ENCODE measurements at regions not wholly inside any gene's neighbourhood (a gene's known extent, or its start where the extent isn't known, plus 50 kb on each side); places are given as distances from the start of the nearest gene placed in this dataset.

DNA sequence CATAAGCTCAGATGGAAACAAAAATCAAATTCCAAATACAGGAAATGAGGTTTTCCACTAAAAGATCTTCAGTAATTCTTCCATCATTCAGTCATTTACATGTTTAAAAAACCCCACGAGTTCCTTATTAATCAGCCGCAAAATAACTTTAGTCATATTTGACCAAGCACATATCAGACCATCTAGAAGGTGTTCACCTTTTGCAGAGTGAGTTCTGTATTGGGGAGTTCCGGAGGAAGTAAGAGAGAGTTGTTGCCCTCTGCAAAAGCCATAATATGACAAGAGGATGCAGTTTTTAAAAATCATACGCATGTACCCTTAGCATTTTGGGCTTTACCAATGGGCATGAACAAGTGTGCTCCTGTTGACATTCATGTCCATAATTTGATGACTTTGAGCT is 61.6 kb downstream of the CCR1 start:
- Mint-ChIP-seq H3K36me3 (no peaks in the 10 kb centered on the region), H3K27ac (peak overlapping the region in 3 of 7 donors; percentile 6 to 20 (median 13)), H3K4me3 (peak overlapping the region in 3 of 8 donors; percentile 6 to 67 (median 47)), H3K4me1 (peaks cover 5 to 21% (median 9%) of the 10 kb centered on the region in 4 donors), H3K9me3 (peaks cover 0 to 2% (median 0%) of the 10 kb centered on the region in 8 donors), H3K27me3 (no peaks in the 10 kb centered on the region)
- H3K4me1 ChIP-seq (ENCODE audit: insufficient read depth, low read length): peaks cover 15% of the 10 kb centered on the region
- intact Hi-C loops (cut with micrococcal nuclease): no loop called here
- no peak overlapping the region for H3K27ac ChIP-seq (ENCODE audit: low read depth, low read length)
- no peaks in the 10 kb centered on the region for H3K36me3 ChIP-seq (ENCODE audit: insufficient read depth, low read length)
- no peak for DNase-seq
- no peaks in the 10 kb centered on the region for H3K9me3 ChIP-seq (ENCODE audit: control insufficient read depth in 1 of 2, low read length in 2 of 2)
- H3K27me3 ChIP-seq (ENCODE audit: insufficient read depth, low read length): no peaks in the 10 kb centered on the region
- ChIA-PET CTCF (ENCODE audit: partially characterized antibody) (interaction anchor here (1.3 kb wide), 1 partner anchor 222 kb away, joined by 3 read pairs; no protein-coding TSS in a partner anchor), POLR2A (ENCODE audit: partially characterized antibody) (no interaction called here)
- H3K4me3 ChIP-seq (ENCODE audit: low read length in 2 of 2): no peak overlapping the region

DNA sequence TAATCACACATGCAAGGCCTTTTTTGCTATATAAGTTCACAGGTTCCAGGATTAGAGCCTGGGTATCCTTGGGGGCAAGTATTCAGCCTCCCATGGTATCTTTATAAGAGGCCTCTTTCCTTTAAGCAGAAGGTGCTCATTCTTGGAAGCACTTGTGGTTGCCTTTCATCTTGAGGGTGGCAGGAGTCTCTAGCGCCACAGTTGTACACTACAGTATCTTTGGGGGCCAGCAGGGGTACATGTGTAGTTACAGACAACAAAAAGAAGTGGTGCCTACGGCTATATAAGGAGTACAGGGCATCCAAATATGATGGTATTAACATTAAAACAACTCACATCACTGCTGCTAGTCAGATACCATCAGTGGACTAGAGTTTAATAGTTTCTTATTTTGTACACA is 62.1 kb downstream of the CCR1 start:
- ChIA-PET POLR2A (ENCODE audit: partially characterized antibody) (no interaction called here), CTCF (ENCODE audit: partially characterized antibody) (interaction anchor here (1.3 kb wide), 1 partner anchor 223 kb away, joined by 3 read pairs; no protein-coding TSS in a partner anchor)
- Histone ChIP-seq H3K4me3 (ENCODE audit: low read length in 2 of 2) (no peak overlapping the region), H3K4me1 (ENCODE audit: insufficient read depth, low read length) (peaks cover 15% of the 10 kb centered on the region), H3K36me3 (ENCODE audit: insufficient read depth, low read length) (no peaks in the 10 kb centered on the region), H3K9me3 (ENCODE audit: control insufficient read depth in 1 of 2, low read length in 2 of 2) (no peaks in the 10 kb centered on the region), H3K27ac (ENCODE audit: low read depth, low read length) (no peak overlapping the region), H3K27me3 (ENCODE audit: insufficient read depth, low read length) (no peaks in the 10 kb centered on the region)
- H3K4me3 Mint-ChIP-seq: no peak overlapping the region
- H3K36me3 Mint-ChIP-seq: no peaks in the 10 kb centered on the region
- intact Hi-C loops (cut with micrococcal nuclease): no loop called here
- no peaks in the 10 kb centered on the region for H3K27me3 Mint-ChIP-seq
- peaks cover 5 to 21% (median 9%) of the 10 kb centered on the region in 4 donors for H3K4me1 Mint-ChIP-seq
- no peak overlapping the region for H3K27ac Mint-ChIP-seq
- H3K9me3 Mint-ChIP-seq: peaks cover 0 to 3% (median under 1%) of the 10 kb centered on the region in 8 donors
- DNase-seq: no peak

DNA sequence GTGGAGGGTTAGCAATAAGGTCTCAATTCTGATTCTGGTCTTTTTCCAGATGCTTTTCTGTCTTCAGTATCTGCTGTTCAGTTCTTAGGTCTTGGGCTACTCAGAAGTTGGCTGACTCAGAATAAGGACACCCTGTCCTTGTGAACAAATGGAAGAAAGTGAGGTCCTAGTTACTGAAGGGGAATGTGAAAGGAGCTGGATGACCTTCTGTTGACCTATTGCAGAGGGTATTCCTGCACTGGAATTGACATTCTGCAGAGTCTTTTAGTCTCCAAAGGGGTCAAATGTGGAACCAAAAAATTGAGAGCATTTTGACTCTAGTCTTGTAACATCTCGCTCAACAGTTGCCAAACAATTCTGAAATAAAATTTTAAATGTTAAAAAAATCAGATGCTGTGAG is 63.0 kb downstream of the CCR1 start:
- Mint-ChIP-seq H3K27me3 (no peaks in the 10 kb centered on the region), H3K4me1 (peaks cover 5 to 21% (median 9%) of the 10 kb centered on the region in 4 donors), H3K9me3 (peaks cover 0 to 4% (median 2%) of the 10 kb centered on the region in 8 donors), H3K4me3 (no peak overlapping the region), H3K36me3 (no peaks in the 10 kb centered on the region), H3K27ac (no peak overlapping the region)
- no peaks in the 10 kb centered on the region for H3K9me3 ChIP-seq (ENCODE audit: control insufficient read depth in 1 of 2, low read length in 2 of 2)
- POLR2A ChIA-PET (ENCODE audit: partially characterized antibody): no interaction called here
- H3K4me1 ChIP-seq (ENCODE audit: insufficient read depth, low read length): peaks cover 15% of the 10 kb centered on the region
- CTCF ChIA-PET (ENCODE audit: partially characterized antibody): no interaction called here
- H3K27ac ChIP-seq (ENCODE audit: low read depth, low read length): no peak overlapping the region
- DNase-seq: no peak
- H3K4me3 ChIP-seq (ENCODE audit: low read length in 2 of 2): no peak overlapping the region
- intact Hi-C loops (cut with micrococcal nuclease): no loop called here
- H3K27me3 ChIP-seq (ENCODE audit: insufficient read depth, low read length): no peaks in the 10 kb centered on the region
- no peaks in the 10 kb centered on the region for H3K36me3 ChIP-seq (ENCODE audit: insufficient read depth, low read length)

DNA sequence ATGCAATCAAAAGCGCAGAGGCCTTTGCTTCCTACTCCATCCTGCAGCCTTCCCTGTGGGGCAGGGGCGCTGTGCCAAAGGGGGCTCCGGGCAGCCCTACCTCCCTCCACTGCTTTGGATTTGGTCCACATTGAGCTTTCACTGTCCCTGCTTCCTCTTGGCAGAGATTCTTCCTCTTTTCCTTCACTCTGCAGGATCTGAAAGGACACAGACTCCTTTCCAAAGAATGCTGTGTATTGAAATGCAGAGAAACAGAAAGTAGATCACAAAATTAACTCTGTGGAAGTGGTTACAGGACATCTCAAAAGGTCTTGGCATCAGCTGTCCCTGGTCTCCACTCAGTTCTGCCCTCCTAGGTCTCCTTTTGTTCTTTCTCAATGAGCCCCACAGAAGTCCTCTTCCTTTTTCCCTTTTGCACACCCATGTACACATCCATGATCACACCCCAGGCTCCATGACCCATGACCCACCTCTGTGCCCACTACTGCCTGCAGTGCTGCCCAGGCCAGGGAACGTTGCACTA is 64.1 kb downstream of the CCR1 start:
- POLR2A ChIA-PET (ENCODE audit: partially characterized antibody): no interaction called here
- H3K9me3 ChIP-seq (ENCODE audit: control insufficient read depth in 1 of 2, low read length in 2 of 2): no peaks in the 10 kb centered on the region
- no peaks in the 10 kb centered on the region for H3K27me3 ChIP-seq (ENCODE audit: insufficient read depth, low read length)
- DNase-seq: no peak
- intact Hi-C loops (cut with micrococcal nuclease): no loop called here
- Mint-ChIP-seq H3K4me1 (peaks cover 5 to 21% (median 9%) of the 10 kb centered on the region in 4 donors), H3K9me3 (peaks cover 0 to 4% (median 2%) of the 10 kb centered on the region in 8 donors), H3K27ac (no peak overlapping the region), H3K36me3 (no peaks in the 10 kb centered on the region), H3K27me3 (no peaks in the 10 kb centered on the region), H3K4me3 (no peak overlapping the region)
- CTCF ChIA-PET (ENCODE audit: partially characterized antibody): no interaction called here
- H3K4me1 ChIP-seq (ENCODE audit: insufficient read depth, low read length): peaks cover 15% of the 10 kb centered on the region
- H3K27ac ChIP-seq (ENCODE audit: low read depth, low read length): no peak overlapping the region
- no peak overlapping the region for H3K4me3 ChIP-seq (ENCODE audit: low read length in 2 of 2)
- H3K36me3 ChIP-seq (ENCODE audit: insufficient read depth, low read length): no peaks in the 10 kb centered on the region

DNA sequence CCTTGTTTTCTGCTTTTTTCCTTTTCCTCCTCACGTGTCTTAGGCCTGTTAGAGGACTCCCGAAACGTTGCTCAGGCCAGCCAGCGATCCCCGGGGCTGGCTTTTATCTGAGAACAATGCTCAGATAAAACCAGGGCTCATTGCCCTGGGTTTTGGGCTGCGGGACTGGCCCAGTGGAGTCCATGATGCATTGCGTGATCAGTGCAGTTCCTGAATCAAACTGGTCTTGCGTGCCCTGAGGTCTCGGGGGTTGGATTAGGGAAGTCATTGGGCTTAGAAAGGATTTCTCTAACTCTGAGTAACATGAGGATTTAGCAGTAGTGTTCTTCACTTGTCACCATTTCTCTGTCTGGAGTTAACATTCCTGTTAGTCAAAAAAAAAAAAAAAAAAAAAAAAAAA is 66.3 kb downstream of the CCR1 start:
- no peaks in the 10 kb centered on the region for H3K27me3 ChIP-seq (ENCODE audit: insufficient read depth, low read length)
- H3K36me3 Mint-ChIP-seq: no peaks in the 10 kb centered on the region
- DNase-seq: no peak
- peaks cover 5 to 13% (median 8%) of the 10 kb centered on the region in 4 donors for H3K4me1 Mint-ChIP-seq
- no peaks in the 10 kb centered on the region for H3K36me3 ChIP-seq (ENCODE audit: insufficient read depth, low read length)
- no peak overlapping the region for H3K27ac ChIP-seq (ENCODE audit: low read depth, low read length)
- H3K27me3 Mint-ChIP-seq: no peaks in the 10 kb centered on the region
- H3K4me3 ChIP-seq (ENCODE audit: low read length in 2 of 2): no peak overlapping the region
- peaks cover 0 to 4% (median 0%) of the 10 kb centered on the region in 8 donors for H3K9me3 Mint-ChIP-seq
- POLR2A ChIA-PET (ENCODE audit: partially characterized antibody): no interaction called here
- H3K4me3 Mint-ChIP-seq: no peak overlapping the region
- H3K4me1 ChIP-seq (ENCODE audit: insufficient read depth, low read length): peaks cover 11% of the 10 kb centered on the region
- CTCF ChIA-PET (ENCODE audit: partially characterized antibody): no interaction called here
- no peak overlapping the region for H3K27ac Mint-ChIP-seq
- H3K9me3 ChIP-seq (ENCODE audit: control insufficient read depth in 1 of 2, low read length in 2 of 2): no peaks in the 10 kb centered on the region
- intact Hi-C loops (cut with micrococcal nuclease): no loop called here

DNA sequence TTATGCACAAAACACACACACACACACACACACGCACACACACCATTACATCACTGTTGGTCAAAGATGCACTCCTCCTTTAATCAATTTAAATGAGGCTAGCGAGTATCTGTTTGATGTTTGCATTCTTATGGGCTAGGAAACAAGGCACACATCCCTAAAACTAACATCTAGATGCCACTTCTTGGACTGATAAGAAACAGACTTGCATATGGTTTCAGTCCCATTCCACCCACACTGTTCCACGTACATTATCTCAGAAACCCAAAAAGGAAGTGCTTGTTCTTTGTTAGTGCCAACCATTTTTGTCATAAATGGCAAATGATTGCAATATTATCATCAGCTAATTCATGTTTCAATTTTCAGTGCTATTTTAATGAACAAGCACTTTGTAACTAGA is 69.5 kb downstream of the CCR1 start:
- Mint-ChIP-seq H3K9me3 (peaks cover 0 to 4% (median 0%) of the 10 kb centered on the region in 8 donors), H3K4me1 (peaks cover 0 to 1% (median 0%) of the 10 kb centered on the region in 4 donors), H3K36me3 (no peaks in the 10 kb centered on the region), H3K27ac (no peak overlapping the region), H3K27me3 (no peaks in the 10 kb centered on the region), H3K4me3 (no peak overlapping the region)
- no peak overlapping the region for H3K4me3 ChIP-seq (ENCODE audit: low read length in 2 of 2)
- H3K9me3 ChIP-seq (ENCODE audit: control insufficient read depth in 1 of 2, low read length in 2 of 2): no peaks in the 10 kb centered on the region
- intact Hi-C loops (cut with micrococcal nuclease): no loop called here
- no peak for DNase-seq
- CTCF ChIA-PET (ENCODE audit: partially characterized antibody): no interaction called here
- no peaks in the 10 kb centered on the region for H3K36me3 ChIP-seq (ENCODE audit: insufficient read depth, low read length)
- no peaks in the 10 kb centered on the region for H3K27me3 ChIP-seq (ENCODE audit: insufficient read depth, low read length)
- POLR2A ChIA-PET (ENCODE audit: partially characterized antibody): no interaction called here
- no peaks in the 10 kb centered on the region for H3K4me1 ChIP-seq (ENCODE audit: insufficient read depth, low read length)
- H3K27ac ChIP-seq (ENCODE audit: low read depth, low read length): no peak overlapping the region

DNA sequence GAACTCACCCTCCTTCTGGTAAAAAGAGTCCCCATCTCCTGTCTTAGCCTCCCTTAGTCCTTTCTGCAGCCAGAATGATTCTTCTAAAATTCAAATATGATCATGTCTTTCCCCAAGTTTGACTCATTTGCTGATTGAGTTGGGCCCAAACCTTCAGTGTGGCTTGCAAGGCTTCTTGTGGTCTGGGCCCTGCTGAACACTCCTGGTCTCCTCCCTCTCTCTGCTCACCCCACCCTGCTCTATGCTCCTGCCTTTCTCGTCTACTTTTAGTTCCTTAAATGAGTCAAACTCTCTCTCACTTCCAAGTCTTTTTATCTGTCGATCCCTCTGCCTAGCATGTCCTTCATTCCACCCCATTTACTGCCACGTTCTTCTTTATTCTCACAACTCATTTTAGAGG is 72.6 kb downstream of the CCR1 start:
- no peak for DNase-seq
- Mint-ChIP-seq H3K27ac (no peak overlapping the region), H3K4me1 (peaks cover 3 to 4% (median 4%) of the 10 kb centered on the region in 4 donors), H3K4me3 (no peak overlapping the region), H3K36me3 (no peaks in the 10 kb centered on the region), H3K27me3 (no peaks in the 10 kb centered on the region), H3K9me3 (no peaks in the 10 kb centered on the region)
- H3K27ac ChIP-seq (ENCODE audit: low read depth, low read length): no peak overlapping the region
- peaks cover 1% of the 10 kb centered on the region for H3K4me1 ChIP-seq (ENCODE audit: insufficient read depth, low read length)
- no peaks in the 10 kb centered on the region for H3K36me3 ChIP-seq (ENCODE audit: insufficient read depth, low read length)
- ChIA-PET CTCF (ENCODE audit: partially characterized antibody) (no interaction called here), POLR2A (ENCODE audit: partially characterized antibody) (no interaction called here)
- intact Hi-C loops (cut with micrococcal nuclease): no loop called here
- H3K9me3 ChIP-seq (ENCODE audit: control insufficient read depth in 1 of 2, low read length in 2 of 2): no peaks in the 10 kb centered on the region
- no peaks in the 10 kb centered on the region for H3K27me3 ChIP-seq (ENCODE audit: insufficient read depth, low read length)
- H3K4me3 ChIP-seq (ENCODE audit: low read length in 2 of 2): no peak overlapping the region

DNA sequence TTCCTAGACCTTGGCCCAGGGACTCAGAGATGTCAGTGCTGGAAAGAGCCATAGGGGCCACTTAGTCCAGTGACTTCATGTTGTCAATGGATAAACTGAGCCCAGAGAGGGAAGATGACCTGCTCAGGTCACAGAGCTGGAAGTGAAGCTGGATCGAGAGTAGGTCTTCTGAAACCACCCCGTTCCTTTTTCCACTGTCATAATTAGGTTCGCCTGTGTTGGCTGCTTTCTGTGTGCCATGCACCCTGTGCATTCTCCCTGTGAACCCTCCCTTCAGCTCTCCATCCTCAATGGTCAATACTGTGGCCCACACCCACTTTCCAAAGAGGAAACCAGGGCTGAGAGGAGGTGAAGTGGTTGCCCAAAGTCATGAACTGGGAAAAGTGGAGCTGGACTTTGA is 74.8 kb downstream of the CCR1 start:
- no peak for DNase-seq
- Mint-ChIP-seq H3K27me3 (no peaks in the 10 kb centered on the region), H3K9me3 (no peaks in the 10 kb centered on the region), H3K27ac (no peak overlapping the region), H3K4me1 (peaks cover 20 to 25% (median 22%) of the 10 kb centered on the region in 4 donors), H3K36me3 (no peaks in the 10 kb centered on the region), H3K4me3 (no peak overlapping the region)
- POLR2A ChIA-PET (ENCODE audit: partially characterized antibody): no interaction called here
- Histone ChIP-seq H3K4me3 (ENCODE audit: low read length in 2 of 2) (no peak overlapping the region), H3K27ac (ENCODE audit: low read depth, low read length) (no peak overlapping the region), H3K36me3 (ENCODE audit: insufficient read depth, low read length) (no peaks in the 10 kb centered on the region), H3K9me3 (ENCODE audit: control insufficient read depth in 1 of 2, low read length in 2 of 2) (no peaks in the 10 kb centered on the region), H3K4me1 (ENCODE audit: insufficient read depth, low read length) (peaks cover 16% of the 10 kb centered on the region), H3K27me3 (ENCODE audit: insufficient read depth, low read length) (no peaks in the 10 kb centered on the region)
- CTCF ChIA-PET (ENCODE audit: partially characterized antibody): no interaction called here
- intact Hi-C loops (cut with micrococcal nuclease): no loop called here
